Caco-2 (cell line): ENCODE measurements at regions not wholly inside any gene's neighbourhood (a gene's known extent, or its start where the extent isn't known, plus 50 kb on each side); places are given as distances from the start of the nearest gene placed in this dataset.
A peak's percentile ranks its signal among the peaks of the same experiment; 100 is the strongest.

Experiments used
- BruUV-seq: library from RNA; stranded (reverse); fragments of 400-500 nt; replicated peaks from 2 replicates; lab custom pipeline; 2021; lab: Mats Ljungman, UMichigan
- CTCF ChIA-PET: fragments of 300-600 bp; sonication (Branson Sonifier 250); formaldehyde crosslinking; loops from one replicate; lab custom pipeline; 2022; ENCODE audit warnings: antibody characterized with exemption; lab: Charles Lee
- POLR2A ChIA-PET: fragments of 300-600 bp; sonication (Branson Sonifier 250); formaldehyde crosslinking; loops from one replicate; lab custom pipeline; 2022; ENCODE audit warnings: antibody characterized with exemption; lab: Charles Lee
- DNase-seq, 2 experiments: peaks; one replicate each; pipeline versions ENCODE4 v3.0.0 to v3.0.0-alpha.2; 2020 to 2022
- H3K27me3 ChIP-seq: replicated peaks from 2 replicates; pipeline ENCODE4 v1.6.0; 2011; ENCODE audit warnings: low read length; ENCODE audit not compliant: control insufficient read depth, insufficient read depth
- H3K36me3 ChIP-seq: 2 replicates; pipeline ENCODE4 v1.5.1; 2011; ENCODE audit warnings: low read length; ENCODE audit not compliant: control insufficient read depth, insufficient read depth
- H3K4me1 ChIP-seq: fragments of 250-450 bp; sonication (Bioruptor Pico); 2 replicates; pipeline ENCODE4 v1.5.1; 2020; ENCODE audit warnings: mild to moderate bottlenecking
- H3K4me3 ChIP-seq: 2 replicates; pipeline ENCODE4 v1.5.1; 2011; ENCODE audit warnings: low read depth, mild to moderate bottlenecking, control low read depth, low read length
- H3K9me3 ChIP-seq: fragments of 250-450 bp; sonication (Bioruptor Pico); 2 replicates; pipeline ENCODE4 v1.5.1; 2020; ENCODE audit warnings: mild to moderate bottlenecking, moderate library complexity
- H3K27ac Mint-ChIP-seq: one replicate; pipeline ENCODE4 v1.8.0; 2022; ENCODE audit warnings: mixed read lengths; ENCODE audit not compliant: unreplicated experiment
- H3K27me3 Mint-ChIP-seq: one replicate; pipeline ENCODE4 v1.8.0; 2022; ENCODE audit warnings: mixed read lengths; ENCODE audit not compliant: insufficient read depth, unreplicated experiment
- H3K36me3 Mint-ChIP-seq: one replicate; pipeline ENCODE4 v1.8.0; 2022; ENCODE audit warnings: mild to moderate bottlenecking, mixed read lengths; ENCODE audit not compliant: insufficient read depth, unreplicated experiment
- H3K4me1 Mint-ChIP-seq: one replicate; pipeline ENCODE4 v1.8.0; 2022; ENCODE audit warnings: low read depth, mixed read lengths; ENCODE audit not compliant: unreplicated experiment
- H3K4me3 Mint-ChIP-seq: one replicate; pipeline ENCODE4 v1.8.0; 2022; ENCODE audit warnings: mild to moderate bottlenecking, moderate library complexity, mixed read lengths; ENCODE audit not compliant: unreplicated experiment
- H3K9me3 Mint-ChIP-seq: one replicate; pipeline ENCODE4 v1.8.0; 2022; ENCODE audit warnings: mixed read lengths; ENCODE audit not compliant: unreplicated experiment
- CTCF ChIP-seq, 2 experiments: fragments of 200-600 bp in 1 of 2; IDR thresholded peaks; 1 replicate in 1 of 2; 2 replicates in 1 of 2; pipeline versions ENCODE4 v1.5.1 to v1.8.0; 2011 to 2022; ENCODE audit warnings: antibody characterized with exemption in 1 of 2, control low read depth in 1 of 2, inconsistent platforms in 1 of 2, low read depth in 1 of 2, low read length in 1 of 2, mild to moderate bottlenecking in 1 of 2, moderate library complexity in 1 of 2; ENCODE audit not compliant: insufficient read depth in 1 of 2, severe bottlenecking in 1 of 2, unreplicated experiment in 1 of 2
- intact Hi-C: fragments of 100-400 bp; cut with micrococcal nuclease; formaldehyde crosslinking; loops from one replicate; pipeline ENCODE4 v1.10.0; 2022; ENCODE audit not compliant: unreplicated experiment

- intact Hi-C loops = loop anchor here (1.0 kb wide), 2 partner anchors 45 to 145 kb away; partner anchors contain the start of gene CBLB
- H3K36me3 Mint-ChIP-seq = no peaks in the 10 kb centered on the region
- Histone ChIP-seq H3K9me3 (peaks cover 7% of the 10 kb centered on the region; the same call in 1 of the 2 replicates), H3K4me1 (peaks cover 25% of the 10 kb centered on the region), H3K4me3 (no peak overlapping the region), H3K36me3 (no peaks in the 10 kb centered on the region), H3K27me3 (no peaks in the 10 kb centered on the region)
- peaks cover 19% of the 10 kb centered on the region for H3K9me3 Mint-ChIP-seq
- no peaks in the 10 kb centered on the region for H3K27me3 Mint-ChIP-seq
- H3K27ac Mint-ChIP-seq = peak overlapping the region; percentile 48
- peak overlapping the region; percentile 49 for H3K4me3 Mint-ChIP-seq
- H3K4me1 Mint-ChIP-seq = peaks cover 7% of the 10 kb centered on the region
- ChIA-PET POLR2A (no interaction called here), CTCF (no interaction called here)
- DNase-seq = no peak
- TF ChIP-seq CTCF (IDR thresholded peaks at IDR 0.05; ENCODE audit: insufficient read depth in 1 of 2, low read depth in 1 of 2, low read length in 1 of 2, severe bottlenecking in 1 of 2, unreplicated experiment in 1 of 2) = no peak
- BruUV-seq = TSS peak; percentile 68
Observed at GRCh38 chr3:106014518-106014917, 145.7 kb upstream of the CBLB start.

GRCh38 chr3:106014971-106015370, 146.2 kb upstream of the CBLB start:
- Mint-ChIP-seq H3K27me3 (no peaks in the 10 kb centered on the region), H3K4me3 (peak overlapping the region; percentile 49), H3K4me1 (peaks cover 7% of the 10 kb centered on the region), H3K9me3 (peaks cover 19% of the 10 kb centered on the region), H3K27ac (peak overlapping the region; percentile 48), H3K36me3 (no peaks in the 10 kb centered on the region)
- Histone ChIP-seq H3K4me1 (peaks cover 25% of the 10 kb centered on the region), H3K9me3 (peaks cover 7% of the 10 kb centered on the region; the same call in 1 of the 2 replicates), H3K36me3 (no peaks in the 10 kb centered on the region), H3K4me3 (no peak overlapping the region), H3K27me3 (no peaks in the 10 kb centered on the region)
- BruUV-seq = no TSS peak
- POLR2A ChIA-PET = no interaction called here
- intact Hi-C loops = loop anchor here (1.0 kb wide), 2 partner anchors 44 to 146 kb away; partner anchors contain the start of gene CBLB
- DNase-seq = no peak
- CTCF ChIA-PET = no interaction called here
- TF ChIP-seq CTCF (IDR thresholded peaks at IDR 0.05; ENCODE audit: insufficient read depth in 1 of 2, low read depth in 1 of 2, low read length in 1 of 2, severe bottlenecking in 1 of 2, unreplicated experiment in 1 of 2) = no peak

- Mint-ChIP-seq H3K4me3 (no peak overlapping the region), H3K27me3 (no peaks in the 10 kb centered on the region), H3K36me3 (no peaks in the 10 kb centered on the region), H3K9me3 (peaks cover 19% of the 10 kb centered on the region), H3K27ac (no peak overlapping the region), H3K4me1 (peaks cover 7% of the 10 kb centered on the region)
- intact Hi-C loops = no loop called here
- CTCF ChIA-PET = no interaction called here
- Histone ChIP-seq H3K9me3 (peaks cover 7% of the 10 kb centered on the region; the same call in 1 of the 2 replicates), H3K27me3 (no peaks in the 10 kb centered on the region), H3K4me1 (peaks cover 17% of the 10 kb centered on the region), H3K36me3 (no peaks in the 10 kb centered on the region), H3K4me3 (no peak overlapping the region)
- no peak for DNase-seq
- TF ChIP-seq CTCF (IDR thresholded peaks at IDR 0.05; ENCODE audit: insufficient read depth in 1 of 2, low read depth in 1 of 2, low read length in 1 of 2, severe bottlenecking in 1 of 2, unreplicated experiment in 1 of 2) = no peak
- POLR2A ChIA-PET = no interaction called here
- no TSS peak for BruUV-seq
Observed at GRCh38 chr3:106018102-106018501, 149.3 kb upstream of the CBLB start.
